GM12874 (cell line): ENCODE measurements at regions not wholly inside any gene's neighbourhood (a gene's known extent, or its start where the extent isn't known, plus 50 kb on each side); places are given as distances from the start of the nearest gene placed in this dataset.

Experiments used
- CTCF ChIP-seq: IDR thresholded peaks from 2 replicates; pipeline ENCODE4 v1.5.1; 2011; ENCODE audit warnings: low read depth, mild to moderate bottlenecking, control low read depth, low read length, moderate library complexity; ENCODE audit not compliant: insufficient read depth

- TF ChIP-seq CTCF, result no peak
Observed at GRCh38 chr20:60096166-60096565, 137.9 kb downstream of the CDH26 start.

- no peak for TF ChIP-seq CTCF
Observed at GRCh38 chr20:60097285-60097684, 139.1 kb downstream of the CDH26 start.

GRCh38 chr20:60100780-60101179, 142.6 kb downstream of the CDH26 start:
- TF ChIP-seq CTCF, result no peak

GRCh38 chr20:60101201-60101890, 143.1 kb downstream of the CDH26 start:
- TF ChIP-seq CTCF, result no peak

- no peak for TF ChIP-seq CTCF
Observed at GRCh38 chr20:60101891-60102281, 143.7 kb downstream of the CDH26 start.

- TF ChIP-seq CTCF, result no peak
Observed at GRCh38 chr20:60102665-60103210, 144.5 kb downstream of the CDH26 start.

- no peak for TF ChIP-seq CTCF
Observed at GRCh38 chr20:60104993-60105803, 147.0 kb downstream of the CDH26 start.
